HEK293T (cell line): ENCODE measurements at regions not wholly inside any gene's neighbourhood (a gene's known extent, or its start where the extent isn't known, plus 50 kb on each side); places are given as distances from the start of the nearest gene placed in this dataset.

Source experiments
- BHLHE40 ChIP-seq: fragments of 450-650 bp; IDR thresholded peaks from 2 replicates; pipeline ENCODE4 v1.6.1; 2016; ENCODE audit warnings: mild to moderate bottlenecking, moderate library complexity, borderline replicate concordance
- NFRKB ChIP-seq: fragments of 450-650 bp; IDR thresholded peaks from 2 replicates; pipeline ENCODE4 v1.6.1; 2016; ENCODE audit warnings: mild to moderate bottlenecking, moderate library complexity
- SP1 ChIP-seq: fragments of 450-650 bp; IDR thresholded peaks from 2 replicates; pipeline ENCODE4 v1.6.1; 2017
- SUZ12 ChIP-seq: fragments of 450-650 bp; IDR thresholded peaks from 2 replicates; pipeline ENCODE4 v1.6.1; 2016; ENCODE audit warnings: mild to moderate bottlenecking
- TARDBP ChIP-seq: fragments of 450-650 bp; IDR thresholded peaks from 2 replicates; pipeline ENCODE4 v1.6.1; 2016

- no peak for TF ChIP-seq SP1
- no peak for TF ChIP-seq BHLHE40
- no peak for TF ChIP-seq NFRKB
- TF ChIP-seq TARDBP = no peak
- no peak for TF ChIP-seq SUZ12
These were observed 403.3 kb downstream of the SUCLG1 start for GRCh38 chr2:84055816-84056215.
